GM10266 (cell line): ENCODE measurements at regions not wholly inside any gene's neighbourhood (a gene's known extent, or its start where the extent isn't known, plus 50 kb on each side); places are given as distances from the start of the nearest gene placed in this dataset.

Source experiments
- DNase-seq: peaks from one replicate; pipeline ENCODE4 v3.0.0; 2012; ENCODE audit errors: extremely low spot score
- TF ChIP-seq, protein P1 (sequence below): IDR thresholded peaks from 2 replicates; pipeline ENCODE4 v1.5.1; 2012; ENCODE audit warnings: mild to moderate bottlenecking, low read depth; ENCODE audit not compliant: control insufficient read depth, insufficient read depth; ENCODE audit errors: missing control alignments

DNA sequence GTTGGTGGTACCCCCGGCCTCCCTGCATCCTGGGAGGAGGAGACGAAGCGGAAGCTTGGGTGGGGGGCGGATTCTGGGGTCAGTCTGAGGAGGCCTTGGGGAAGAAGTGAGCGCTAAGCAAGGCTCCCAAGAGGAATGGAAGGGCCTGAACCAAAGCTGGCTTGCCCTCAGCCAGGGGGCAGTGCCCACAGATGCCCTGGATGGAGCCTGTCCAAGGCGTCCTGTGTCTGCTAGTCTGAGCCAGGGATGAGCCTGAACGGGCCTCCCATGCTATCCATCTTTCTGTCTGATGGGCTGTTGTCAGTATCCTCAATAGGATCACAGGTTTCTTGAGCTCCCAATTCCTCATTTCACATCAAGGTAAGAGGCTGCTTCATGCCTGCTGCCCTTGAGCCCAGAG, 122.3 kb upstream of the LHX1 start:
- TF ChIP-seq, protein P1, sequence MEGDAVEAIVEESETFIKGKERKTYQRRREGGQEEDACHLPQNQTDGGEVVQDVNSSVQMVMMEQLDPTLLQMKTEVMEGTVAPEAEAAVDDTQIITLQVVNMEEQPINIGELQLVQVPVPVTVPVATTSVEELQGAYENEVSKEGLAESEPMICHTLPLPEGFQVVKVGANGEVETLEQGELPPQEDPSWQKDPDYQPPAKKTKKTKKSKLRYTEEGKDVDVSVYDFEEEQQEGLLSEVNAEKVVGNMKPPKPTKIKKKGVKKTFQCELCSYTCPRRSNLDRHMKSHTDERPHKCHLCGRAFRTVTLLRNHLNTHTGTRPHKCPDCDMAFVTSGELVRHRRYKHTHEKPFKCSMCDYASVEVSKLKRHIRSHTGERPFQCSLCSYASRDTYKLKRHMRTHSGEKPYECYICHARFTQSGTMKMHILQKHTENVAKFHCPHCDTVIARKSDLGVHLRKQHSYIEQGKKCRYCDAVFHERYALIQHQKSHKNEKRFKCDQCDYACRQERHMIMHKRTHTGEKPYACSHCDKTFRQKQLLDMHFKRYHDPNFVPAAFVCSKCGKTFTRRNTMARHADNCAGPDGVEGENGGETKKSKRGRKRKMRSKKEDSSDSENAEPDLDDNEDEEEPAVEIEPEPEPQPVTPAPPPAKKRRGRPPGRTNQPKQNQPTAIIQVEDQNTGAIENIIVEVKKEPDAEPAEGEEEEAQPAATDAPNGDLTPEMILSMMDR, result no peak
- DNase-seq, result no peak

DNA sequence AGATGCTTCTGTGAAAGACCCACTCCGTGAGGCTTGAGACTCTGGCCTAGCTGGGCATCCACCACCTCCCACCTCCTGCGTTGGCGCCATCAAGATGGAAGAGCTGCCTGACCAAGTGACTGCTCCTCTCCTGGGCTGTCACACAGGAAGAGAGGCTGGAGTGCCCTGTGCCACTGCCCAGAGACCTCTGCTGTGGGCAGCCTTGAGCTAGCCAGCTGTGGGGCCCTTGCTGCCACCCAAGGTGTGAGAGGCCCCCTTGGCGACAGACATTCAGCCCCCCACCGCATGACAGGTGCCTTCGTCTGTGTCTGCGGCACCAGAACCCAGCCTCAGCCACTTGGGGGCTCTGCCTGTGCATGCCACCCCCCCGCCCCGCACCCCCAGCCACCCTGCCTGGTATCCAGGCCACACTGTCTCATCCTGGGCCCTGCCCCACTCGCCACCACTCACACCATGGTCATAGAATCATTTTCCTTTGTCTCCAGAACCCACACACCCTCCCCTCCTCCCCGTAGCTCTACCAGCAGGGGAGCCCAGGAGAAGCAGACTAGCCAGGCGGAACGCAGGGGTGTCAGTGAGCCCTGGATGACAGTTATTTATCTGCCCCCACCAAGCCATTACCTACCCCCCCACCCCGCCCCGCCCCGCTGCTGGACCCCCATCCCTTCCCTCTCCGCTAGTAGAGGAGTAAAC, 120.9 kb upstream of the LHX1 start:
- DNase-seq, result no peak

DNA sequence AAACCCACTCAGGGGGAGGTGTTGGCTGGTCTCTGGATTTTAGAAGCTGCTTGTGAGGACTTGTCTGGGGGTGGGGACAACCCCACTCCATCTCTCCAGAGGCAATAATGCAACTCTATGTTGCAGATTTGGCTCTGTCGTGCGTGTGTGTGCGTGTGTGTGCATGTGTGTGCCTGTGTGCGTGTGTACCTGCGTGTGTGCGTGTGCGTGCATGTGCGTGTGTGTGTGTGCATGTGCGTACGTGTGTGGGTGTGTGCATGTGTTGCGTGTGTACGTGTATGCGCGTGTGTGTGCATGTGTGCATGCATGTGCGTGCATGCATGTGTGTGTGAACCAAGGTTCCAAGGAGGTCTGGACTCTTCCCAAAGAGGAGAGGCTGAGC, 120.4 kb upstream of the LHX1 start:
- no peak for DNase-seq
- TF ChIP-seq, protein P1, result no peak

More for the DNA sequence above, 120.9 kb upstream of the LHX1 start:
- TF ChIP-seq, protein P1, result no peak

DNA sequence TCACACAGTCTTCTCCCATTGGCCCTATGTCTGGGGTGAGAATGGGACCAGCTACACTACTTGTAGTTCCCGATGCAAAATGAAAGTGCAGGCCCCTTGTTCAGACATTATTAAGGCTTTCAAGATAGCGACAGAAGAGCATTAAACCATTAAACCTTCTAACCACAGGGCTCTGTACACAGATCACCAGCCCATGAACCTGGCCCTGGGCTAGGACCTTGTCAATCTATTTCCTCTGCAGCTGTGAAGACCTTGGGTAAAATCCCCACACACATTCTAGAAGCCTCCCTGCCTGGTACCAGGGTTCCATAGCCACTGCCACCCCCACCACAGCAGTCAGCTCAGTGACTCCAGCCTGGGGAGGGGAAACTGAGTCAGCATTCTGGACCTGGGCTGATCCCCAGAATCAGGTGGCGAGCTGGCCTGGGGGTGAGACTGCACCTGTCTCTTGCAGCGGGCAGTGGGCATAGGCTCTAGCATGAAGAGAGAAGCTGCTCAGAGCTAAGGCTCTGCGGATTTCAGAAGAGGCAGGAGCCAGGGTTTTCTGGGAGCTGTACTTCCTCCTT, 119.7 kb upstream of the LHX1 start:
- TF ChIP-seq, protein P1, result no peak
- DNase-seq, result no peak

DNA sequence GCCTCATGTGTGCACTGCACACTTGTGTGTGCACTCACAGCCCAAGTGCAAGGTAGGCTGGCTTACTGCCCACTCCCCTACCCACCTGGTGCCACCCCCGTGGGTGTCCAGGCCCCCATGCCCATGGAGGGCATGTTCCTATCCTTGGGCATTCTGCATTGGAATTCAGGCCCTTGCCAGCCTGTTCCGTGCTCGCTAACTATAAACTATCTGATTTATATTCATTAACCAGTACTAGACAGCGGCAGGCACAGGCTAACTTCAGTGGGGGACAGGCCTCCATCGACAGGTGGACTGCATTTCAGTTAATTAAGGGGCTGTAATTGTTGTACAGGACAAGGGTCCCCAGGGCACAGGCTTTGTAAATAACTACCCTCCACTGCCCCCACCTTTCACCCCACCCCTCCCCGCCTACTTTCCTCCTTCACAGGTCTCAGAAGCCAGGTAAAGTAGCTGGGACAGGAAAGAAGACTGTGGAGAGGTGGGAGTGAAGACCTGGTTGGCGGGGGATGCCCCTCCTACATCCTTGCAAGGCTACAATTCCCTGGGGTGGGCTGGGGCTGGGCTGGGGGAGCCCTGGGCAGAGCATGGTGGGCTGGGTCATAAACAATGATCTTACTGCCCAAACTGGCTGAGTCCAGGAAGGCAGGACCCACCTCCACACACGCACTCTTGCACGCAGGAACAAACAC, 119.0 kb upstream of the LHX1 start:
- no peak for DNase-seq

DNA sequence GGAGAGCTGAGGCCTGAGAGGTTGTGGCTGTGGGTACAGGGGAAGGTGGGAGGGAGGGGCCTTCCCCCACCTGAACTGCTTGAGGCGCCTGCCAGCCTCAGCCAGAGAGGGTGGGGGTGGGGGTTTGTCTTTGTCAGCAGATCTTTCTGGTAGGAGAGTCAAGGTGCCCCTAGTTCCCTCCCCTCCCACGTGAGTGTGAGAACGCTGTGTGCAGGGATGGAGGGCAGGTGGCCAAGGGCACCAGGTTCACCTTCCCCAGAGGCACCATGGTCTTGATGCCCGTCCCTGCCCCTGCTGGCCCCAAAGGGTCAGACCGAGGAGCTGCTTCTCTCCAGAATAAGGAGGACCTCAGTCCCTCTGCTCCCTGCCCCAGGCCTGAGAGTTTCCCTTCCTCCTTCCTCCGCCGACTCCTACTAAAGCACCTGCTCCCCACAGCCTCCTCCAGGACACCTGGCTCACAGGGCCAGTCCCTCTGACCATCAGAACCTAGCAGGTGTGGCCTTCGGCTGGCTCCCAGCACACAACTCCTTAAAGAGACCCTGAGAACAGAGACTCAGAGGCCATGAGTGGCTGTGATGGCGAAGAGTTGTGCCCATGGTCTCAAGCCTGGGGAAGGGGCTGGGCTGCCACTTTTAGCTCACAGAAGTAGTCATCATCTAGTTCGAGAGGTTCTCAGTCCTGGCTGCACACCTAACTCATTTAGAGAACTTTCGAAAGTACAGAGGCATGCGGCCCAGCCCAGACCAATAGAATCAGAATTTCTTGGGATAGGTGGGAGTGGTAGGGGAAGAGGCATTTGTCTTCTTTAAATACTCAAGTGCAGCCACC, 113.2 kb upstream of the LHX1 start:
- DNase-seq, result no peak
- TF ChIP-seq, protein P1, result no peak

More for the DNA sequence above, 119.0 kb upstream of the LHX1 start:
- TF ChIP-seq, protein P1, result no peak
